ENCODE measurements at regions not wholly inside any gene's neighbourhood (a gene's known extent, or its start where the extent isn't known, plus 50 kb on each side); places are given as distances from the start of the nearest gene placed in this dataset.
"Not testable (repeated sequence)": the region's sequence is repeated elsewhere in the genome, so short reads cannot be mapped to it uniquely, and the experiment has no call there.

DNA sequence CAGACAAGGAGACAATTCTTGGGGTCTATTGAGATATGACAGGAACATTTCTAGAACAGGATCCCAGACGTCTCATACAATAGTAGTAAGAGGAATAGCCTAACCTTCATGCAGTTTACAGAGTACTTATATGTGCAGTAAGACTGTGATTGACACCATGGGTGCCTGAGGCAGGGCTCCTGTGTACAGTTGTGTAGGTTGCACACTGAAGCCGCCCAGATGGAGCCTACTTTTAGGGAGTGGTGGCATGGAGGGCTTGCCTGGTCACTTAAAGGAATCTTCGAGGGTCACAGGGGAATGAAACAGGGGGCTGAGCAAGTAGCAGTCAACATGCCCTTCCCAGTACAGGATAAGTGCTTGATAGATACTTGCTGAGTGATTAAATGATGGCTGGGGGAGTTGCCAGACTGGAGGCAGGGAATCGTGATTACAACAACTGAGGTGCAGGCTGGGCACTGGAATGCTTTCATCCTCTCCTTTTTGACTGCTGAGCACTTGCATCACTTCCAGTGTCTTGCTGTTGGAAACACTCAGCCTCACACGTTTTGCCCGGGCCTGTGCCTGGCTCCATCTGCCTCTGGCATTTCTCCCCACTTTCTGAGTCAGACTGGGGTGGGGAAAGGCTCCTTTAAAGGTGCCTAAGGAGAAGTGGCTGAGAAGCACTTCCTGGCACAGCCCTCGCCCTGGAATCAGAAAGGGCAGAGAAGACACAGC, 71.0 kb downstream of the COPRS start:
- FAIRE-seq (no peak), DNase-seq (ENCODE audit: insufficient read length, low spot score) (no peak)
- TF ChIP-seq, protein P1, sequence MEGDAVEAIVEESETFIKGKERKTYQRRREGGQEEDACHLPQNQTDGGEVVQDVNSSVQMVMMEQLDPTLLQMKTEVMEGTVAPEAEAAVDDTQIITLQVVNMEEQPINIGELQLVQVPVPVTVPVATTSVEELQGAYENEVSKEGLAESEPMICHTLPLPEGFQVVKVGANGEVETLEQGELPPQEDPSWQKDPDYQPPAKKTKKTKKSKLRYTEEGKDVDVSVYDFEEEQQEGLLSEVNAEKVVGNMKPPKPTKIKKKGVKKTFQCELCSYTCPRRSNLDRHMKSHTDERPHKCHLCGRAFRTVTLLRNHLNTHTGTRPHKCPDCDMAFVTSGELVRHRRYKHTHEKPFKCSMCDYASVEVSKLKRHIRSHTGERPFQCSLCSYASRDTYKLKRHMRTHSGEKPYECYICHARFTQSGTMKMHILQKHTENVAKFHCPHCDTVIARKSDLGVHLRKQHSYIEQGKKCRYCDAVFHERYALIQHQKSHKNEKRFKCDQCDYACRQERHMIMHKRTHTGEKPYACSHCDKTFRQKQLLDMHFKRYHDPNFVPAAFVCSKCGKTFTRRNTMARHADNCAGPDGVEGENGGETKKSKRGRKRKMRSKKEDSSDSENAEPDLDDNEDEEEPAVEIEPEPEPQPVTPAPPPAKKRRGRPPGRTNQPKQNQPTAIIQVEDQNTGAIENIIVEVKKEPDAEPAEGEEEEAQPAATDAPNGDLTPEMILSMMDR (IDR thresholded peaks at IDR 0.05; ENCODE audit: insufficient read depth, missing control alignments), result no peak

DNA sequence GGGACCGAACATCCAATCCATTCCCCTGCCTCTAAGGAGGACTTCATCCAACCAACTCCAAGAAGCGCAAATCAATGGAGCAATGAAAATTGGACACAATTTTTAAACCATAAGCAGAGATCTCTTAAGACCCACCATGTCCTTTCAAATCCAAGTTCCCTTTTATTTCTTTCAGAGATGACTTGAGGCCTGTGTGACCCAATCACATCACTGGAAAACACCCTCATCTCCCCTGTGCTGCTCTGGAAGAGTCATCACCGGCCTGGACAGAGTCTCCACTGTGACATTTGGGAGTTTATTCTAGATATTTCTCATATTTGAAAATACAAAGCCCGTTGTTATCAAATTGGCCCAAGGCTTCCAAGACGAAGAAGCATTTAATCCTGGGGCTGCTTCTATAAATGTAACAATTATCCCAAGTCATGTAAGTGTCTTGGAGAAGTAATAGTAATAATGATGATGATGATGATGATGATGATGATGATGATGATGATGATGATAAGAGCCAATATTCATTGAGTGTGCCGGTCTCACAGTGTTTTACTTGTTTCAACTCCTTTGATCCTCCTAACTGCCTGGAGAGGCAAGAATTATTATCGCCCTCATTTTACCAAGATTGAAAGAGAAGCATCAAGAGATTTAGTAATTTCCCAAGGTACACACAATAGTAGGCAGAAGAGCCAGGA, 72.1 kb downstream of the COPRS start:
- TF ChIP-seq, protein P1 (IDR thresholded peaks at IDR 0.05; ENCODE audit: insufficient read depth, missing control alignments), result no peak
- FAIRE-seq (no peak), DNase-seq (ENCODE audit: insufficient read length, low spot score) (no peak)

DNA sequence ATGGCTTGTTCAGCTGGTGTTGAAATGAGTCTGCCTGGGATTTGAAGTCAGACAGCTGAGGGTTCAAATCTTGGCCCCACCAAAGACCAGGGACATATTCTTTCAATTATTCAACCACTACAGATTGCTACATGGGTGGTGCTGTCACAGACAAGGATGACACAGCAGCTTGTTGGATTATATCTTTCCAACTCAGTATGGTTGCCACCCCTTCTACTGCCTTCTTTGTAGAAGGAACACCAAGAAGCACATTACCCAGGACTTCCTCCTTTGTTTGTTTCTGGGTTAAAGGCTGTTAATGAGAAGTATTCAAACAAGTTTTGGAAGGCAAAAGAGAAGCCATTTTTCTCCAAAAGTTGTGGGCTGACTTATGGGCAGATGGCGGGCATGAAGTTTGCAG, 78.6 kb downstream of the COPRS start:
- FAIRE-seq, result no peak
- TF ChIP-seq, protein P1 (IDR thresholded peaks at IDR 0.05; ENCODE audit: insufficient read depth, missing control alignments), result no peak
- no peak for DNase-seq (ENCODE audit: insufficient read length, low spot score)

DNA sequence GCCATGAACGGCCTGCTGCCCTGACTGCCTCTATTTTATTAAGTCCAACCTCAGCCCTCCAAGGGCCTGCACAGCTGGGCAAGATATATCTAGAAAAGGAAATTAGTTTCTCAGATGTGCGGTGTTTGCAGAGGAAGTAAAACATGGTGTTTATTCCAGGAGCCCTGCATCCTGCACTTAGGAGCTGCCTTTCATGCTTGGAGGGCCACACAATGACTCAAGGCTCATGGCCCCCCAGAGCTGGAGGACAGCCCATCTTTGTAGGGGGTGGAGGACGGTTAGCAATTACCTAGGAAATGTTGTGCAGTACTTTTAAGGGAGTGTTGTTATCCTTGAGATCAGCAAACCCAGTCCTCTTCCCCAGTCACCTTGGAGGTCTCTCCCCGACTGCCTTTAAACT, 80.5 kb downstream of the COPRS start:
- TF ChIP-seq, protein P1 (IDR thresholded peaks at IDR 0.05; ENCODE audit: insufficient read depth, missing control alignments), result no peak
- FAIRE-seq (no peak), DNase-seq (ENCODE audit: insufficient read length, low spot score) (no peak)

DNA sequence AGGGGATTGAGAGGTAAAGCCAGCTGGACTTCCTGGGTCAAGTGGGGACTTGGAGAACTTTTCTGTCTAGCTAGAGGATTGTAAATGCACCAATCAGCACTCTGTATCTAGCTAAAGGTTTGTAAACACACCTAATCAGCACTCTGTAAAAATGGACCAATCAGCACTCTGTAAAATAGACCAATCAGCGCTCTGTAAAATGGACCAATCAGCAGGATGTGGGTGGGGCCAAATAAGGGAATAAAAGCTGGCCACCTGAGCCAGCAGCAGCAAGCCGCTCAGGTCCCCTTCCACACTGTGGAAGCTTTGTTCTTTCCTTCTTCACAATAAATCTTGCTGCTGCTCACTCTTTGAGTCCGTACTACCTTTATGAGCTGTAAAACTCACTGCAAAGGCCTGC, 87.7 kb downstream of the COPRS start:
- not testable (repeated sequence) for DNase-seq (ENCODE audit: insufficient read length, low spot score); FAIRE-seq

DNA sequence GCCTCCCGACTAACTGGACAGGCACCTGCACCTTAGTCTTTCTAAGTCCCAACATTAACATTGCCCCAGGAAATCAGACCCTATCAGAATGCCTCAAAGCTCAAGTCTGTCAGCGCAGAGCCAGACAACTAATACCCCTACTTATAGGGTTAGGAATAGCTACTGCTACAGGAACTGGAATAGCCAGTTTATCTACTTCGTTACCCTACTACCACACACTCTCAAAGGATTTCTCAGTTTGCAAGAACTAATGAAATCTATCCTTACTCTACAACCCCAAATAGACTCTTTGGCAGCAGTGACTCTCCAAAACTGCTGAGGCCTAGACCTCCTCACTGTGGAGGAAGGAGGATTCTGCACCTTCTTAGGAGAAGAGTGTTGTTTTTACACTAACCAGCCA, 88.5 kb downstream of the COPRS start:
- FAIRE-seq; DNase-seq (ENCODE audit: insufficient read length, low spot score): not testable (repeated sequence)

DNA sequence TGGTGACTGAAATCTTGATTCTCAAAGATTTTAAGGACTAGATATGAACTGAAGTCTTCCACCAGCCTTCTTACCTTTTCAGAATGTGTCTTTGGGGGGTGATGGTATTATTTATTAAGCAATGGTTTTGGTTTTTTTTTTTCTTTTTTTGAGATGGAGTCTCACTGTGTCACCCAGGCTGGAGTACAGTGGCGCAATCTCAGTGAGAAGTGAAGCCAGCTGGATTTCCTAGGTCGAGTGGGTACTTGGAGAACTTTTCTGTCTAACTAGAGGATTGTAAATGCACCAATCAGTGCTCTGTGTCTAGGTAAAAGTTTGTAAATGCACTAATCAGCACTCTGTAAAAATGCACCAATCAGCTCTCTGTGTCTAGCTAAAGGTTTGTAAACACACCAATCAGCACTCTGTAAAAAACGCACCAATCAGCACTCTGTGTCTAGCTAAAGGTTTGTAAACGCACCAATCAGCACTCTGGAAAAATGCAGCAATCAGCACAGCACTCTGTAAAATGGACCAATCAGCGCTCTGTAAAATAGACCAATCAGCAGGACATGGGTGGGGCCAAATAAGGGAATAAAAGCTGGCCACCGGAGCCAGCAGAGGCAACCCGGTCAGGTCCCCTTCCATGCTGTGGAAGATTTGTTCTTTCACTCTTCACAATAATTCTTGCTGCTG, 97.1 kb downstream of the COPRS start:
- not testable (repeated sequence) for DNase-seq (ENCODE audit: insufficient read length, low spot score); FAIRE-seq

DNA sequence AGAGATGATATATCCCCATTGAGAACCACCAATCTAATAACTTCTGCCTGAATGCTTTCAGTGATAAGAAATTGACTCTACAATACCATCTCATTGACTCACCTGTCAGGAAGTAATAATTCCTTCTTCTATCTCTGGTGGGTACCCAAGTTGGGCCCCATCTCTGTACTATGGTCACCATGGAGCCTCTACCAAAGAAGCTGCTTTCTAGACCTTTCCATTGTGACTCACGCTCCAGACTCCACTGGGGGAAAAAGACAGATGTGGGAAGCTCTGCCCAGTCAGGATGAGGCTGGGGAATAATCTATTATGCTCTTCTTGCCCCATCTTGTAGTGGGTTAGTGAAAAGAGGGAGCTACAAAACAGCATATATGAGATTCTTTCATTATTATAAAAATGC, 100.4 kb downstream of the COPRS start:
- TF ChIP-seq, protein P1 (IDR thresholded peaks at IDR 0.05; ENCODE audit: insufficient read depth, missing control alignments), result no peak
- DNase-seq (ENCODE audit: insufficient read length, low spot score), result no peak
- no peak for FAIRE-seq

Measured in D721Med (cell line).